PC-3 (cell line): ENCODE measurements at regions not wholly inside any gene's neighbourhood (a gene's known extent, or its start where the extent isn't known, plus 50 kb on each side); places are given as distances from the start of the nearest gene placed in this dataset.

Source experiments
- EZH2phosphoT487 ChIP-seq: fragments of 300-600 bp; sonication (generic); IDR thresholded peaks from 2 replicates; pipeline ENCODE4 v1.6.1; 2018; ENCODE audit warnings: mild to moderate bottlenecking, antibody characterized with exemption, low read length, borderline replicate concordance
- TF ChIP-seq, protein P1 (sequence below): fragments of 300-600 bp; sonication (generic); conservative IDR thresholded peaks from 2 replicates; pipeline ENCODE4 v1.5.1; 2017; ENCODE audit warnings: antibody characterized with exemption, low read depth, mild to moderate bottlenecking, low read length

DNA sequence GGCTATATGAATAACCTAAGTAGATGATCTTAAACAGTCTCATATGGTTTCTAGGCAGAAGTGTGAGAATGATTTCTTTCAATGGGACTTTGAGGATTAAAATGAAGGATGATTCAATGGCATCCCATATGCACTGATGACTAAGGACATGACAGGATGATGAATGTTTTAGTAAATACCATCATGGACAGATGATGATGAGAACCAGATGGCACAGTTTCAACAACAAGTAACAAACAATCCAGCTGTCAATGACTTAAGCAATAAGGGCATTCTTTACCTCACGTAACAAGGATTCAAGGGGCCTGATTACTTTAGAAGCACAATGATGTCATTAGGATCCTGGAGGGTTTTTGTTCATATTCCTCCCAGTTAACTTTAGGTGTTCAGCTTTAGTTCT lies 2678.4 kb downstream of the PCDH9 start:
- TF ChIP-seq, protein P1, sequence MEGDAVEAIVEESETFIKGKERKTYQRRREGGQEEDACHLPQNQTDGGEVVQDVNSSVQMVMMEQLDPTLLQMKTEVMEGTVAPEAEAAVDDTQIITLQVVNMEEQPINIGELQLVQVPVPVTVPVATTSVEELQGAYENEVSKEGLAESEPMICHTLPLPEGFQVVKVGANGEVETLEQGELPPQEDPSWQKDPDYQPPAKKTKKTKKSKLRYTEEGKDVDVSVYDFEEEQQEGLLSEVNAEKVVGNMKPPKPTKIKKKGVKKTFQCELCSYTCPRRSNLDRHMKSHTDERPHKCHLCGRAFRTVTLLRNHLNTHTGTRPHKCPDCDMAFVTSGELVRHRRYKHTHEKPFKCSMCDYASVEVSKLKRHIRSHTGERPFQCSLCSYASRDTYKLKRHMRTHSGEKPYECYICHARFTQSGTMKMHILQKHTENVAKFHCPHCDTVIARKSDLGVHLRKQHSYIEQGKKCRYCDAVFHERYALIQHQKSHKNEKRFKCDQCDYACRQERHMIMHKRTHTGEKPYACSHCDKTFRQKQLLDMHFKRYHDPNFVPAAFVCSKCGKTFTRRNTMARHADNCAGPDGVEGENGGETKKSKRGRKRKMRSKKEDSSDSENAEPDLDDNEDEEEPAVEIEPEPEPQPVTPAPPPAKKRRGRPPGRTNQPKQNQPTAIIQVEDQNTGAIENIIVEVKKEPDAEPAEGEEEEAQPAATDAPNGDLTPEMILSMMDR = no peak
- TF ChIP-seq EZH2phosphoT487 = no peak
